ENCODE measurements at regions not wholly inside any gene's neighbourhood (a gene's known extent, or its start where the extent isn't known, plus 50 kb on each side); places are given as distances from the start of the nearest gene placed in this dataset.

- peaks cover 12% of the 10 kb centered on the region for H3K4me1 Mint-ChIP-seq (ENCODE audit: unreplicated experiment)
- H3K27ac Mint-ChIP-seq (ENCODE audit: unreplicated experiment): no peak overlapping the region
- no peaks in the 10 kb centered on the region for H3K36me3 Mint-ChIP-seq (ENCODE audit: low read depth, unreplicated experiment)
- no peak for DNase-seq (ENCODE audit: low spot score)
- no peak for TF ChIP-seq CTCF (IDR thresholded peaks at IDR 0.05; ENCODE audit: unreplicated experiment)
- no peaks in the 10 kb centered on the region for H3K27me3 Mint-ChIP-seq (ENCODE audit: unreplicated experiment)
- no peak overlapping the region for H3K4me3 Mint-ChIP-seq (ENCODE audit: unreplicated experiment)
- H3K9me3 Mint-ChIP-seq (ENCODE audit: unreplicated experiment): no peaks in the 10 kb centered on the region
These were observed 59.7 kb upstream of the RAD23B start for GRCh38 chr9:107223381-107223780.

- no peak for TF ChIP-seq CTCF (IDR thresholded peaks at IDR 0.05; ENCODE audit: unreplicated experiment)
- Mint-ChIP-seq H3K27me3 (ENCODE audit: unreplicated experiment) (no peaks in the 10 kb centered on the region), H3K27ac (ENCODE audit: unreplicated experiment) (no peak overlapping the region), H3K4me3 (ENCODE audit: unreplicated experiment) (no peak overlapping the region), H3K36me3 (ENCODE audit: low read depth, unreplicated experiment) (no peaks in the 10 kb centered on the region), H3K4me1 (ENCODE audit: unreplicated experiment) (peaks cover 12% of the 10 kb centered on the region), H3K9me3 (ENCODE audit: unreplicated experiment) (no peaks in the 10 kb centered on the region)
- no peak for DNase-seq (ENCODE audit: low spot score)
These were observed 58.8 kb upstream of the RAD23B start for GRCh38 chr9:107224252-107224651.

DNA sequence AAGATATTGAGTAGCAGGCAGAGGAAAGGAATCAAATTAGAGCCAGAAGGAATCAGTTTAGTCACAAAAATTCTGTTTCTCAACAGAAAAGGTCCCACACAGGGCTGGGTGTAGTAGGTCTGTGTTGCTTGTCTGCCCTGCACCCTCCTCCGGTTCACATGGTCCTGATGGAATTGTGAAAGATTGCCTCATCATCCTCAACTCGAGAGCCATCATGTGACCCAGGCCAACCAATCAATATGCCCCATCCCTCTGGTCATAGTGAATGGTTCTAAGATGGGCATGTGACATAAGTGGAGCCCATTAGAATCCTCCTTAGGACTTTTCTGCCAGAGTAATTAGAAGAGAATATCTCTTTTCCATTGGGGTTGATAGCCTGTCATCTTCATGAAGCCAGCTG lies 56.7 kb upstream of the RAD23B start:
- Mint-ChIP-seq H3K4me3 (ENCODE audit: unreplicated experiment) (no peak overlapping the region), H3K4me1 (ENCODE audit: unreplicated experiment) (peaks cover 10% of the 10 kb centered on the region), H3K27ac (ENCODE audit: unreplicated experiment) (no peak overlapping the region), H3K27me3 (ENCODE audit: unreplicated experiment) (no peaks in the 10 kb centered on the region), H3K36me3 (ENCODE audit: low read depth, unreplicated experiment) (no peaks in the 10 kb centered on the region), H3K9me3 (ENCODE audit: unreplicated experiment) (no peaks in the 10 kb centered on the region)
- TF ChIP-seq CTCF (IDR thresholded peaks at IDR 0.05; ENCODE audit: unreplicated experiment): no peak
- no peak for DNase-seq (ENCODE audit: low spot score)

DNA sequence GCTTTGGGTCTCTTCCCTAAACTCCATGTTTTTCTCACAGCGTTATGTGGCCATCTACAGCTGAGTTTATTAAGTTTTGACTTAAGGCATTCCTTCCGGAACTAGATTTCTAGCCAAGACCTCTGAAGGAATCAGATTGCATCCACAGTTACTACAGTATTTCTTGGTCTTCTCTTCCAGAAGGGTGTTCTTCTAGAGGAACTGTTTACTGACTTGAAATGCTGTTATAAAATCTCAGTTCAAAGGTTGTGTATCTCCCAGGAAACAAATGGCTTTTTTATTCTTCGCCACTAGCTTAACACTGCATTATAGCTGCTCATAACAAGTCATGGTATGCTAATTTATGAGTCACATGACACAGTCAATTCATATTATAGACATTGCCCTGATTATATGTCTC lies 55.3 kb upstream of the RAD23B start:
- Mint-ChIP-seq H3K4me1 (ENCODE audit: unreplicated experiment) (no peaks in the 10 kb centered on the region), H3K36me3 (ENCODE audit: low read depth, unreplicated experiment) (no peaks in the 10 kb centered on the region), H3K4me3 (ENCODE audit: unreplicated experiment) (no peak overlapping the region), H3K9me3 (ENCODE audit: unreplicated experiment) (no peaks in the 10 kb centered on the region), H3K27me3 (ENCODE audit: unreplicated experiment) (no peaks in the 10 kb centered on the region), H3K27ac (ENCODE audit: unreplicated experiment) (no peak overlapping the region)
- no peak for DNase-seq (ENCODE audit: low spot score)
- no peak for TF ChIP-seq CTCF (IDR thresholded peaks at IDR 0.05; ENCODE audit: unreplicated experiment)

- no peak overlapping the region for H3K4me3 Mint-ChIP-seq (ENCODE audit: unreplicated experiment)
- H3K27me3 Mint-ChIP-seq (ENCODE audit: unreplicated experiment): no peaks in the 10 kb centered on the region
- H3K27ac Mint-ChIP-seq (ENCODE audit: unreplicated experiment): no peak overlapping the region
- H3K9me3 Mint-ChIP-seq (ENCODE audit: unreplicated experiment): no peaks in the 10 kb centered on the region
- no peak for DNase-seq (ENCODE audit: low spot score)
- no peaks in the 10 kb centered on the region for H3K36me3 Mint-ChIP-seq (ENCODE audit: low read depth, unreplicated experiment)
- no peak for TF ChIP-seq CTCF (IDR thresholded peaks at IDR 0.05; ENCODE audit: unreplicated experiment)
- no peaks in the 10 kb centered on the region for H3K4me1 Mint-ChIP-seq (ENCODE audit: unreplicated experiment)
These were observed 54.5 kb upstream of the RAD23B start for GRCh38 chr9:107228496-107229039.
